ENCODE measurements at regions not wholly inside any gene's neighbourhood (a gene's known extent, or its start where the extent isn't known, plus 50 kb on each side); places are given as distances from the start of the nearest gene placed in this dataset.
"Not testable (repeated sequence)": the region's sequence is repeated elsewhere in the genome, so short reads cannot be mapped to it uniquely, and the experiment has no call there.

DNA sequence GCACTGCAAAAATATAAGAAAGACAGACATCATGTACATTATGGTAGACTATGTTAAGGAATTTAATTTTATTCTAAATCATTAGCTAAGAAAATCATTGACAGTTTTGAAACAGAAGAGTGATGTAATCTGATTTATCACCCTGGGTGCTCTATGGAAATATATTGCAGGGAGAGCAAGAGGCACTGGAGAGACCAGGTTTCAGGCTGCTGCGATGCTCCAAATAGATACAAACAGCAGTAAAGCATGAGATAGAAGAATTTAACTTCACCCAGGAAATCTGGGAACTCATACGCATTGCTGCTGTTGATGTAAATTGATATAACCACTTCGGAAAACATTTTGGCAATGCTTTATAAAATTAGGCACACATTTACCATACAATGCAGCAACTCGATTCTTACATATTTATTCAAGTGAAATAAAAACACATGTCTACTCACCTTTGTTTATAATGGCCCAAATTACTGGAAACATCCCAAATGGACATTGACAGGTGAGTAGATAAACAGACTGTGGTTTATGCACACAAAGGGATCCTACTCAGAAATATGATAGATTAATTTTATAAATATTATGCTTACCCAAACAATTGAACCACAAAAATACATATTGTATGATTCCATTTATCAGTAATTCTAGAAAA, 535.1 kb upstream of the CHORDC1 start:
- DNase-seq: no peak
- intact Hi-C loops (cut with DNase I, micrococcal nuclease): no loop called here
- no peak for ATAC-seq

GRCh38 chr11:90756617-90757016, 533.8 kb upstream of the CHORDC1 start:
- DNase-seq (no peak), ATAC-seq (no peak)
- intact Hi-C loops (cut with DNase I, micrococcal nuclease): no loop called here

GRCh38 chr11:90753546-90753945, 530.7 kb upstream of the CHORDC1 start:
- intact Hi-C loops (cut with DNase I, micrococcal nuclease): no loop called here
- DNase-seq (no peak), ATAC-seq (no peak)

- intact Hi-C loops (cut with DNase I, micrococcal nuclease): no loop called here
- DNase-seq (no peak), ATAC-seq (no peak)
Observed at GRCh38 chr11:90747057-90747456, 524.2 kb upstream of the CHORDC1 start.

DNA sequence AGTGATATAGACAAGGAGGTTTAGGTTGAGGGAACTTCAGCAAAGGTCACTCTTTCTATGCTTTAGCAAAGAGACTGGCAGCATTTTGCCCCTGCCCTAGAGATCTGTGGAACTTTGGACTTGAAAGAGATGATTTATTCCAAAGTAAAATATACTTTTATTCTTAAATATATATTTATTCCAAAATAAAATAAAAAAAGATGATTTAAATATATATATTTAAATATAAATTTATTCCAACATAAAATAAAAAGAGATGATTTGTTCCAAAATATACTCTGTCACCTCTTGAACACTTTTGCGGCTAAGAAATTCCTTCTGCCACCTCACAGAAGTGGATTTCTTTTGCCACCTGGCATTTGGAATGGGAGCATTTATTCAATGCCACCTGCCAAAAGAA, 521.3 kb upstream of the CHORDC1 start:
- intact Hi-C loops (cut with DNase I, micrococcal nuclease): no loop called here
- no peak for ATAC-seq

DNA sequence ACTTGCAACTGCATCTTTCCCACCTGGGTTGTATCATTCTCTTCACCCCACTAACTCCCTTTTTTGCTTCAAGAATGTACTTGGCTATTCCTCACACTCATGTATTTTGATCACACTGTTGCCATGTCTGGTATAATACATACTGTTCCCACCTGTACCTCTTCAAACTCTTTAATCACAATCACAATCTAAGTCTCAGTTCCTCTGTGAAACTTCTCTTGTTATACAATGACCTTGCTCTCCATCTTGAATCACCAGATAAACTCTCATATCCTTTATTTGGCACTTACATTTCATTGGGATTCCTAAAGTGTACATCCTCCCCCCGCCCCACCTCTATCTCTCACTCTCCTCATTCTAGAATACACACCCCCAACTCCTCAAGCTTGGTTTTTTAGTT, 516.0 kb upstream of the CHORDC1 start:
- intact Hi-C loops (cut with DNase I, micrococcal nuclease): no loop called here
- DNase-seq (no peak), ATAC-seq (no peak)

More for the DNA sequence above, 521.3 kb upstream of the CHORDC1 start:
- DNase-seq: no peak

DNA sequence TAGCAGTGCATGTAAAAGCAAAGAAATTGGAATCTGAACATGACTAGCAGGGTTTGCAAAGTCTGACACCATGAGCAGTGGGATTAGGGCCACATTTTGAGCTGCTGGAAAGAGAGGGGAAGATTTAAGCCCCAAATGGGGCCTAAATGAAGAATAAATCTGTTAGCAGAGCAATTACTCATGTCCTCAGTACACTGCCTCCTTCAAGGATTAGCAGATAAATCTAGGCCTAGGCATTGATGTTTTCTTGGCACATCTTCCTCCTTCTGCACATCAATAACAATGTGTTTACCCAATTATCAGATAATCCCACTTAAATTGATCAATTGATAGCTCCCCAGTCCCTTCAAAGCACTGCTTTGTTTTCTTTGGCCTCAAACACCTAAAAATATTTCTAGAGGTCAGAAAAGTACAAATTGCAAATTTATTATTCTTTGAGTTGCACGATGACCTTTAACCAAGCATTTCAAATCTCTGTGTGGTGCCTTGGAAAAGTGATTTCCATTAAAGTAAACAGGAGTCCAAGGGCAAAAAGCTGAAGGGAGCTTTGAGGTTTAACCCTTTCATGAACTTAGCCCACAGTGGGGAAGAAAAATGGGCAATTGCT, 514.7 kb upstream of the CHORDC1 start:
- intact Hi-C loops (cut with DNase I, micrococcal nuclease): no loop called here
- no peak for ATAC-seq
- no peak for DNase-seq

DNA sequence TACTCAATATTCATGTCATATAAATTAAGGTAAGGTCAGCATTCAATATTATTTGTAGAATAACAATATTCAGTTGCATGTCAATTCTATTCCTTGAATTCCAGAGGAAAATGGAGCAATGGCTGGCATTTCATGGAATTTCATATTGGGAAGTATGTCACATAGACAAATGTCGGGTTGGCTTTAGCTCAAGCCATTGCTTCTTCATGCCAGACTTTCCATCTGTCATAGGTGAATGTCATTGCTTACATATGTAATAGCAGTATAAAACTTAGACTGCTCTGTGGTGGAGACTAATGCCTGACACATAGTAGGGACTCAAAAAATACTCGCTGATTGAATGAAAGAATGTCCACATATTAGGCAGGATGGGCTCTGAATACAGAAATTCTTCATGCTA, 509.6 kb upstream of the CHORDC1 start:
- DNase-seq (no peak), ATAC-seq (no peak)
- intact Hi-C loops (cut with DNase I, micrococcal nuclease): no loop called here

DNA sequence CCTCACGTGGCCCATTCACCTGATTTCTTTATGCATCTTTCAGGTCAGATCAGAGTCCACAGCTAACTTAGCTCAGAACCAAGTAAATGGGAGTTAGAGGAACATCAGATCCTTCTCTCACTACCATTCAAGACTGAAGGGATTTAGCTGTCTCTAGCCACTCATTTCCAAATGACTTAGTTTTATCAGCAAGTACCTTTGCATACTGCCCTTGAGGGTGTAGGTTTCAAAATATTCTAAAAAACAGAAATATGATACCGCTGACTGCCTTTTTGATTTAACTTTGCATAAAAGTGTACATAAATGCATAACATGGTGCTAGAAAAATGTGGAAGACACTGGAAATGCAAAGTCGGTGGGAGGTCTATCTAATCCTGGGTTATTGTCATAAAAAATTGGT, 500.6 kb upstream of the CHORDC1 start:
- intact Hi-C loops (cut with DNase I, micrococcal nuclease): no loop called here
- ATAC-seq (no peak), DNase-seq (no peak)

DNA sequence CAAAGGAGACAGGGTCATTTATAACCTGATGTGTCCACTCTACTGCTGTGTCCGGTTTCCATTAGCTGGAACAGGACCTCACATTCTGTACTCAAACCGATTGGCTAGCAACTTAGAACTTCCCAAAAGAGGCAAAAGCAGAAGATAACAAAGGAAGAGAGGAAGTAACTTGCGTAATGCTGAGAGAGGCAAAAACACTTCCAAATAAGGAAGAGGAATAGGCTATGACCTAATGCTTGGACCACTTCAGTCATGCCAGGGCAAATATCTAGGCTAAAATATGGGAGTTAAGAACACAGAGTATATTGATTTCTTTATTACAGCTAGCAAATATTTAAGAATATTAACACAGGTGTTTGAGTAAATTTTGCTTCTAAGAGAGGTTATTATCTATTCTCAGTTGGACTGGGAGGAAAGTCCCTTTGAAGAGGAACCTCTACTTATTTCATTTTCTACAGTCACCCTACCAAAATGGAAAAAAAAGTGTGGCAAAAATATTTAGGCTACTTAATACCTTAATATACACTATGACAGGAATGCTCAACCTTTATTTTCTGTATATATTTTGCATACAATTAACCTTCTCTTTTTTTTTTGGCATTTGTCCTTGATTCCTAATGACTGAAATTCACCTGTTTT, 499.8 kb upstream of the CHORDC1 start:
- DNase-seq: no peak
- intact Hi-C loops (cut with DNase I, micrococcal nuclease): no loop called here
- ATAC-seq: no peak

DNA sequence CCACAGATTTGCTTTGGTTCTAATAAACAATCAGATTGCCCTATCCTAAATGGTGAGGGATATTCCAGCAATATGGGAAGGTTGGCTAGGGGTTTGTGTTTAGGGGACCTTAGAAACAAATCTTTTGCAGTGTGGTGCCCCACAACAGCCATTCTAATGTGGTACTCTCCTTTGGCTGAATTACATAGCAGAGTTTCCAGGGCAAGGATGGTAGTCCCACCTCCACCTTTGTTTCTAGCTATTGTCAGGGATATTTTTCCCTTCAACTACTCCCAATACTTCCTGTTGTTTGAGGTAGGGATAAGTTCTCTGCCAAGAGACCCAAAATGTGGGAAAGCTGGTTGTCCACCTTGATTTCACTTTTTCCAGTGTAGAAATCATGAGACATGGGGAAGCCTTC, 494.7 kb upstream of the CHORDC1 start:
- ATAC-seq: no peak
- DNase-seq: no peak
- intact Hi-C loops (cut with DNase I, micrococcal nuclease): no loop called here

- intact Hi-C loops (cut with DNase I, micrococcal nuclease): no loop called here
- no peak for DNase-seq
- ATAC-seq: no peak
Observed at GRCh38 chr11:90705661-90706060, 482.8 kb upstream of the CHORDC1 start.

DNA sequence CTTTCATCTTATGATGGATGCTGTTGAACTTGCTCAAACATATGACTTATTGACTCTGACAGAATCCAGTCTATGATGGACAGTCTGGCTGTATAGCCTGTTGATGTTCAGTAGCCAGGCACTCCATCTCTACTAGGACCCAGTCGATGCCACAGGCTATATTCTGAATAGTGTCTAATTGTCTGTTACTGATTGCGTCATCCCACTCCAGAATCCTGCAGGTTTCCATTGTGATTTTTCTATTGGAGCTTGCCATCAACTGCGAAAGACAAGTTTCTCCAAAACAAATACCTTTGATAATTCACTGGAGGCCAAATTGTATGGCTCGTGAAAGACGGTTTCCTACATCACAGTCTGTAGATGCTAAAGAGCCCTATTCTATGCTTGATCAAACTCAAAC, 481.7 kb upstream of the CHORDC1 start:
- ATAC-seq (no peak), DNase-seq (no peak)
- intact Hi-C loops (cut with DNase I, micrococcal nuclease): no loop called here

DNA sequence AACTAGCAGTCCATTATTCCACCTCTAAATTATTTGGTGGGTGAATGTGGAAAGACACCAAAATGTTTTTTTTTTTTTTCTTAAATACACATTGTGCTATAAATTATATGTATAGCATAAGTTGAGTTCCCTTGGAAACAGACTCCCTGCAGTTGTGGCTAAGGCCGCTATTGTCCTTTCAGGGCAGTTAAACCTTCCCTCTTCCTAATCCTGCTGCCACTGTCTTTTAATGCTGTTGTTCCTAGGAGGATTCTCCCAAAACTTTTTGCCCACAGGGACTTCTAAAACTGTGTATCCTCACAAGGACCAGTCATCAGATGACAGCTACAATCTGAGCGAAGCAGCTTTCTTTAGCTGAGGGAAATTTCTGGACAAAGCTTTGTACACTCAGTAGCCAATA, 478.9 kb upstream of the CHORDC1 start:
- no peak for ATAC-seq
- no peak for DNase-seq
- intact Hi-C loops (cut with DNase I, micrococcal nuclease): no loop called here

GRCh38 chr11:90700789-90701439, 478.1 kb upstream of the CHORDC1 start:
- intact Hi-C loops (cut with DNase I, micrococcal nuclease): no loop called here
- ATAC-seq: no peak
- DNase-seq: no peak

- ATAC-seq: no peak
- intact Hi-C loops (cut with DNase I, micrococcal nuclease): no loop called here
- no peak for DNase-seq
Observed at GRCh38 chr11:90699791-90700400, 477.0 kb upstream of the CHORDC1 start.

GRCh38 chr11:90698238-90698637, 475.4 kb upstream of the CHORDC1 start:
- ATAC-seq: no peak
- DNase-seq: no peak
- intact Hi-C loops (cut with DNase I, micrococcal nuclease): no loop called here

GRCh38 chr11:90675496-90675895, 452.6 kb upstream of the CHORDC1 start:
- ATAC-seq; DNase-seq; intact Hi-C loops (cut with DNase I, micrococcal nuclease): not testable (repeated sequence)

GRCh38 chr11:90669094-90669493, 446.2 kb upstream of the CHORDC1 start:
- intact Hi-C loops (cut with DNase I, micrococcal nuclease): no loop called here
- no peak for ATAC-seq
- no peak for DNase-seq

DNA sequence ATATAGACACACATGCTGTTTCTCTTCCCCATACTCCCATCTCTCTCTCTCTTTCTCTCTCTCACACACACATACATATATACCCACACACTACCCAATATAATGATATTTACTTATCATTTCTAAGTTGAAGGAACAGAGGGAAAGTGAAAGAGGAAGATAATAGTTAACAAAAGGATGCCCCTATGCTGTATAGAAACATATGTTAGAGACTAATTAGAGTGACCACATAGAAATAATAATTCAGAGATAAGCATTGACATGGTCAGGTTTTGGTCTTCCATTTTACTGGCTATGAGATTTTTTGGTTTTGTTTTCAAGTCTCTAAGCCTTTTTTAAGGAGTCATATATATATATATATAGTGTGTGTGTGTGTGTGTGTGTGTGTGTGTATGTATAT, 445.7 kb upstream of the CHORDC1 start:
- intact Hi-C loops (cut with DNase I, micrococcal nuclease): no loop called here
- no peak for DNase-seq
- no peak for ATAC-seq
